Esophagus muscularis mucosa (tissue), 3 donors: ENCODE measurements at regions not wholly inside any gene's neighbourhood (a gene's known extent, or its start where the extent isn't known, plus 50 kb on each side); places are given as distances from the start of the nearest gene placed in this dataset.

ENCODE experiments used
- POLR2A ChIP-seq: fragments of 450-650 bp; IDR thresholded peaks from one replicate; pipeline ENCODE4 v1.6.1; 2017; ENCODE audit warnings: antibody characterized with exemption, moderate library complexity, mild to moderate bottlenecking, low read depth
- POLR2AphosphoS5 ChIP-seq, 2 donors: sonication (generic); formaldehyde crosslinking; IDR thresholded peaks; one replicate each; pipeline ENCODE4 v1.6.1; 2017; ENCODE audit warnings: antibody characterized with exemption in 2 of 2
- TF ChIP-seq, protein P1 (sequence below), 3 experiments: fragments of 200-600 bp in 2 of 3; fragments of 450-650 bp in 1 of 3; sonication (generic) in 2 of 3; IDR thresholded peaks; one replicate each; pipeline ENCODE4 v1.5.1; 2017 to 2019; ENCODE audit warnings: antibody characterized with exemption in 3 of 3, mild to moderate bottlenecking in 2 of 3, moderate library complexity in 1 of 3

GRCh38 chr12:114229150-114229549 lies 176.8 kb downstream of the TBX5 start:
- TF ChIP-seq POLR2AphosphoS5 (IDR thresholded peaks at IDR 0.05) (no peak), POLR2A (no peak)
- TF ChIP-seq, protein P1, sequence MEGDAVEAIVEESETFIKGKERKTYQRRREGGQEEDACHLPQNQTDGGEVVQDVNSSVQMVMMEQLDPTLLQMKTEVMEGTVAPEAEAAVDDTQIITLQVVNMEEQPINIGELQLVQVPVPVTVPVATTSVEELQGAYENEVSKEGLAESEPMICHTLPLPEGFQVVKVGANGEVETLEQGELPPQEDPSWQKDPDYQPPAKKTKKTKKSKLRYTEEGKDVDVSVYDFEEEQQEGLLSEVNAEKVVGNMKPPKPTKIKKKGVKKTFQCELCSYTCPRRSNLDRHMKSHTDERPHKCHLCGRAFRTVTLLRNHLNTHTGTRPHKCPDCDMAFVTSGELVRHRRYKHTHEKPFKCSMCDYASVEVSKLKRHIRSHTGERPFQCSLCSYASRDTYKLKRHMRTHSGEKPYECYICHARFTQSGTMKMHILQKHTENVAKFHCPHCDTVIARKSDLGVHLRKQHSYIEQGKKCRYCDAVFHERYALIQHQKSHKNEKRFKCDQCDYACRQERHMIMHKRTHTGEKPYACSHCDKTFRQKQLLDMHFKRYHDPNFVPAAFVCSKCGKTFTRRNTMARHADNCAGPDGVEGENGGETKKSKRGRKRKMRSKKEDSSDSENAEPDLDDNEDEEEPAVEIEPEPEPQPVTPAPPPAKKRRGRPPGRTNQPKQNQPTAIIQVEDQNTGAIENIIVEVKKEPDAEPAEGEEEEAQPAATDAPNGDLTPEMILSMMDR (IDR thresholded peaks at IDR 0.05) = no peak
